Hepatocyte (in vitro differentiated cells): ENCODE measurements at regions not wholly inside any gene's neighbourhood (a gene's known extent, or its start where the extent isn't known, plus 50 kb on each side); places are given as distances from the start of the nearest gene placed in this dataset.

ENCODE experiments used
- CTCF ChIP-seq: fragments of 200-600 bp; sonication (generic); IDR thresholded peaks from 2 replicates; pipeline ENCODE4 v1.5.1; 2016; ENCODE audit warnings: antibody characterized with exemption, mild to moderate bottlenecking; ENCODE audit not compliant: poor library complexity
- EZH2phosphoT487 ChIP-seq: fragments of 200-600 bp; sonication (generic); IDR thresholded peaks from one replicate; pipeline ENCODE4 v1.6.1; 2018; ENCODE audit warnings: antibody characterized with exemption, mild to moderate bottlenecking, low read depth, moderate library complexity; ENCODE audit not compliant: unreplicated experiment, severe bottlenecking

- TF ChIP-seq CTCF, result no peak
- no peak for TF ChIP-seq EZH2phosphoT487
These were observed 1060.0 kb downstream of the TBC1D22A start for GRCh38 chr22:47822422-47822821.
